Limb (tissue), 2 donors: ENCODE measurements at regions not wholly inside any gene's neighbourhood (a gene's known extent, or its start where the extent isn't known, plus 50 kb on each side); places are given as distances from the start of the nearest gene placed in this dataset.
"Not testable (repeated sequence)": the region's sequence is repeated elsewhere in the genome, so short reads cannot be mapped to it uniquely, and the experiment has no call there.

Source experiments
- DNase-seq, 2 donors: peaks; one replicate each; pipeline ENCODE4 v3.0.0-alpha.2; 2016; ENCODE audit errors: extremely low spot score in 2 of 2

DNA sequence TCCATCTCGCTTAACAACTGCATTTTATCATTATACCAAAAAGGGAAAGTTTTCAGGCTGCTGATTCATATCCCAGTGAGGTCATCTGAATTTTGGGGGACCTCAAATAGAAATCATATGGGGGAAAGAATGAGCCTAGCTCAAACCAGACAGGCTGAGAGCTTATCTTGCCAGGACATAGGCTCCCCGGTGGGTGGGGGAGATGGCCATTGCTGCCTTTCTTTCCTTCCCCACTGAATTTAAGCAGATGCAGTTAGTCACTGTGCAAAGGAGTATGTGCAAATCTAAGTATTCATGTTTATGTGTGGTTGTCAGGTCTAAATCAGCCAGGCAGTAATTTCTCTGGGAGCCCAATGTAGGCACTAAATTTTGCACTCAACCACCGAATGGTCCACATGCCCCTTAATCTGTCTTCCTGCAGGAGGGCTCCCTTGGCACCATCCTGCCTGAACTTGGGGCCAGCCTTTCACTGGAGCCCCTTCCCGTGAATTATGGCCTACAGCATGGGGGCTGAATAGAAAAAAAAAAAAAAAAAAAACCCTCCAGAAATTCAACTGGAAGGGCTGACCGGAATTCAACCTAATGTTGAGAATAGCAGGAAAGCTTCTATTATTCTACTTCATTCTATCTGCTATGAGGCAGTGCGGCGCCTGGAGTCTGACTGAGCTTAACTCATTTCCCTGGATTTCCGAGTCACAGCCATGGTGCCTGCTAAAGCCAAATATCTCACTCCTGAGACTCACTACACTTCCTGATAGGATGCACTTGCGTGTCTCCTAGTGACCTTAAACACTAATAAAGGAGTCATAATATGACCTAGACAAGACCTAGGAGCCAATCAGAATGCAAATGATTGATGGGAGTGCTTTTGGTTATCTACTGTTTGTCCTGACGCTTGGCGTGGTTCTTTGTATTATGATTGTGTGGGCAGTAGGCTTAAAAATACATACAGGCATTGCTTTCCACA is 161.5 kb upstream of the HEY2 start:
- DNase-seq: no peak

DNA sequence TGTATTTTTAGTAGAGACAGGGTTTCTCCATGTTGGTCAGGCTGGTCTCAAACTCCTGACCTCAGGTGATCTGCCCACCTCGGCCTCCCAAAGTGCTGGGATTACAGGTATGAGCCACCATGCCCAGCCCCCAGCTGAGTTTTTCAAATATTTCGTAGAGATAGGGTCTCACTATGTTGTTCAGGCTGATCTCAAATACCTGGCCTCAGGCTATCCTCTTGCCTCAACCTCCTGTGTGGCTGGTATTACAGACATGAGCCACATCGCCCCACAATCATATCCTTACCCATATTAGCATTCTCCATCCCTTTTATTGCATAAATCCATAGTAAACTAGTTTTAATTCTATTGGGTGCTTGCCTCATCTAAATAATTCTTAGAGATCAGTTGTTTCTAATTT is 157.6 kb upstream of the HEY2 start:
- DNase-seq: not testable (repeated sequence)

- DNase-seq: no peak
These were observed 155.7 kb upstream of the HEY2 start for GRCh38 chr6:125593746-125594145.

DNA sequence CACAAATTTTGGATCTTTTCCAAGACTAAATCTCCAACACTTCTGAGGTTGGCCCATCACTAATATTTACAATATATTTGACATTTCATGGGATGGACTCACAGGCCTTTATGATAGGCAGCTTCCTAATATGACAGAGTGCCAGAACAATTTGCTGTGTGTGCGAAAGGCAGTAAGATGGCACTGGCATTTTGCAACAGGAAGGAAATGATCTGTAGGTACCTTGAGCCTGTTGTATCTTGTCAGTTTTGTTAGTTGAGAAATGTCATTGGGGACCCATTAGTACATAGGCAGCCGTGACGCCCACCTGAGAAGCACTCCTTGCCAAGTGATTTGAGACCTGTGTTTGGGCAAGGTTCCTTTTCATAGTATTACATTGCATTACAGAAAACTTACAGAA is 153.4 kb upstream of the HEY2 start:
- DNase-seq: no peak

- peak; percentile 33 to 50 for DNase-seq
These were observed 151.8 kb upstream of the HEY2 start for GRCh38 chr6:125597411-125598253.

DNA sequence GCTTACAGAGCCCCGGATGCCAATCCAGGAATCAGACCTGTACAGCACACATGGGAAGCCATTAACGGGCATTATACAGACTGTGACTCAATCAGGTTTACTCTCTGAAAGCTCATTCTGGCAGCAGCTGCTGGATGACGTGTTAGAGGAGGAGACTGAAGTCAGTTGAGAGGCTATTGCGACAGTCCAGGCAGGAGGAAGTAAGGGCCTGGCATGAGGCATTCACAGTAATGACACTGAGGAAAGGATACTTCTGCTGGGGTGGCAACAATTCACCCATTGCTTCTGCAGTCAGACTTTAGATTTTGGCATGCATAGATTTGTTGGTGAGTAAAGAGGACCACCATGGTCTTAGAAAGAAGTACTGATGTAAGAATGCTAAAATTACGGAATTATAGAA is 151.0 kb upstream of the HEY2 start:
- peak; percentile 38 to 58 for DNase-seq

DNA sequence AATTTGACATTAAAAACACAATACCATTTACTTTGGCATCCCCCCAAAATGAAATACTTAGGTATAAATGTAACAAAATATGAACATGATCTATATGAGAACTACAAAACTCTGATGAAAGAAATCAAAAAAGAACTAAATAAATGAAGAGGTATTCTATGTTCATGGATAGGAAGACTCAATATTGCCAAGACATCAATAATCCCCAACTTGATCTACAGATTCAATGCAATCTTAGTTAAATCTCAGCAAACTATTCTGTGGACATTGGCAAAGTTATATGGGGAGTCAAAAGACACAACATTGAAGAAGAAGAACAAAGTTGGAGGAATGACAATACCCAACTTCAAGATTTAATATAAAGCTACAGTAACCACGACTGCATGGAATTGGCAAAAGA is 145.2 kb upstream of the HEY2 start:
- no peak for DNase-seq

DNA sequence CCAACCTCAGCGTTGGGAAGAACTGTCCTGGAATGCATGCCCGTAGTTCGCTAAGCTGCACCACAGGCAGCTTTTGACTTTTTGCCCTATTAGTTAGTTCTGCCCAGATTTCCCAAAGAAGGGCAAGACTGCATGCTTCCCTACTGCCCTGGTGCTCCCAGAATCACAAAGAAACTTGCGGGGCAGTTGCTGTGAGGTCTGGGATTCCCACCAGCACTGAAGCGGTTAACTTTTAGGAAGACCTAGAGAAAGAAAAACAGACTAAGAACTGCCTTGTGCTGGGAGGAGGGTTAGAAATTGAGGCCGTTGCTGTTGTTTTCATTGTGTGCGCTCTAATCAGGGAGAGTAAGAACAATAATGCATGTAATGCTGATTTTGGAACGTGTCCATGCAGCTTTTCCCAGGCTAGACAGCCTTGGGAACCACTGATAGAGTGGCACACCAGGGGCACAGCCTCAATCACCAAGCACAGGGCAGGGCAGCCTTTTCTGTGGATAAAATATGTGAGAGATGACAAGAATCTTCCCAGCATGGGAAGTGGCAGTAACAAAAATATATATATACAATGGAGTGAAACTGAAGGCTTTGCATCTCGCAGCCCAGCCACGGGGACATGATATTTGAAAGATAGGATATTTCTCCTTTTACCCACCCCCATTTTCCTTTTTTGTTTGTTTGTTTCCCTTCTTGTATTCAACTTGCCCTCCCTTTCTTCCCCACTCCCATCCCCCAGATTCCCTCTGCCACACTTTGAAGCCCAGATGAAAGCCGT is 137.7 kb upstream of the HEY2 start:
- peak; percentile 47 to 53 for DNase-seq

- no peak for DNase-seq
These were observed 137.0 kb upstream of the HEY2 start for GRCh38 chr6:125612345-125612846.

DNA sequence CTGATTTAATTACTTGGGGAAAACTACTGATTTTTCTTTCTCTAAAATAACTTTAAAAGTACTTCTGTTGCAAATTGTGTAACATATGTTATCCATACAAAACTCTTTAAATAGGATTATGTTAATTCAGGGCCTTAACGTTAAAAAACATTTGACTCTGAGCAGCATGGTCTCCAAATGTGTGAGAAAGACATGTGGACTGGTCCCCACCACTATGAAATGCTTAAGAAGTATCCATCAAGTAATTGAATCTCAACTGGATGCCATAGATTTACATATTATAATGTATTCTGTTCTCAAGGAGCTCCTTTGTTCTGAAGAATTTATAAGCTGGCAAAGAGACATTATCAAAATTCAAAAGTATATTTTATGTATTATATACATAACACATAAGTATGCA is 130.8 kb upstream of the HEY2 start:
- no peak for DNase-seq

DNA sequence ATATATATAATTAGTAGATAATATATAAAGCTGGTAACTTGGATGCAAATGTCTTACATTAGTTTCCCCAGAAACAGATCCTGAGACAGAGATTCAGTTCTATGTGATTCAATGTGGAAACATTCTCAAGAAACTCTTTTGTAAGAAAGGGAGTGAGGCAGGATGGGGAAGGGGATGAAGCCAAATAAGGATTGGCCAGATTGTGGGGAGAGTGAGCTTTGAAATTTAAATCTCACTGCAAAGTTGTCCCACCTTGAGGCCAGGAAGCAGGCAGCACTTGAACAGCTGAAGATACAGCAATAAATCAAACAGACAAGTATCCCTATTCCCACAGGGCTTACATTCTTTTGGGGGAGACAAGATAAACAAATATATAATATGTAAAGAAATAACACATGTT is 126.3 kb upstream of the HEY2 start:
- DNase-seq: no peak

DNA sequence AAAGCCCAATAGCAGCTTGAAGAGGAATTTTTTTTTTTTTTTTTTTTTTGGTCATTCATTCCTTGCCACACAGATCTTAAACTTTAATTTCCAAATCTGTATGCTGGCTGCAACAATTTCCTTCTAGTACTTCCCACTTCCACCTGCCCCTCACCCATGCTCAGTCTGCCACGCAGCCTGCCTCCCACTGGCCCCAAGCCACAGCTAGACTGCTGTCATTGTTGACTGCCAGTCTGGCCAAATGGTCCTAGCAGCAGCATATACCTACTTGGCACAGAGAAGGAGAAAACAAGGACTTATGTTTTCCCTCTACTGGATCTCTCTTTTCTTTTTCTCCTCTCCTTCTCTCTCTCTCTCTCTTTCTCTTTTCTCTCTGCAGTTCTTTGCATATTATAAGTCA is 118.3 kb upstream of the HEY2 start:
- no peak for DNase-seq

GRCh38 chr6:125636011-125636410 is 113.4 kb upstream of the HEY2 start:
- DNase-seq: not testable (repeated sequence)

GRCh38 chr6:125636671-125637070 is 112.8 kb upstream of the HEY2 start:
- DNase-seq: no peak

DNA sequence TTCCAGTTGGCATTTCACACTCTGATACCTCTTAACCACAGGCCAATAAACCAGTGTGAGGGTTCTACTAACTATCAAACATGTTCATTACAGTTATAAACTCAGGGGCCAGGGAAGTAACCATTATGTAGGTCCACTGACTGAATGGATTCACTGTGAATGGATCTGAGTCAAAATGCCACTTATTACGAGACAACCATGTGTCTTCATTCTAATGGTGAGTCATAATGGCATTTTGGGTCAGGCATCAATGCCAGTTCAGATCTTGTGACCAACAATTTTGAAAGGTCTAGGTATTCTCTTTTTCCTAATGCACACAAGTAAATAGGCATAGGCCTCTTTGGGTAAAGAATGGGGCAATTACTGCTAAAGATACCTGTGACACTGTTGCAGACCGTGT is 112.2 kb upstream of the HEY2 start:
- no peak for DNase-seq

DNA sequence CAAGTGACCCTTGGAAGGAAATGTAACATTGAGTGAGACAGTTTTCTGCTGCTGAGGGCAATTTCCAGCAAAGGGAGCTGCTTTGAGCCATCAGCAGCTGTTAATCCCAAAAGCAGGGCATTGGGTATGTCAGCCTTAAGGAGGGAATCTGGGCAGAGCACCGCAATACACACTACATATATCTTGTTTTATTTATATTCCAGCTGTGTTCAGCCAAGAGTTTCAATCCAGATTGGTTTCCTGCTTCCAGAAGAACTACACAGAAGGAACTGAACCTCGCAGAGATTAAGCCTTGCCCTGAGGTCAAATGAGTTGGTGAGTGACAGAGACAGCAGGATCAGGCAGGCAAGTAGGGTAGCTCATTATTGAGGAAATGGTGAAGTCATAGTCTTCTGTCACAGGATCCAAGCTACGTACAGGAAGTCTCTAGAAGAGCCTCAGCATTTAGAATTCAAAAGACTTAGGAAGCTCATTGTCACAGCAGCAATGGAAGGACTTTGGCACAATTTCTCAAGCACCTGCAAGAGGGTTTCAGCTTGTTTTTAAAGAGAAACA is 109.9 kb upstream of the HEY2 start:
- peak in 1 of 2 donors; percentile 24 for DNase-seq

DNA sequence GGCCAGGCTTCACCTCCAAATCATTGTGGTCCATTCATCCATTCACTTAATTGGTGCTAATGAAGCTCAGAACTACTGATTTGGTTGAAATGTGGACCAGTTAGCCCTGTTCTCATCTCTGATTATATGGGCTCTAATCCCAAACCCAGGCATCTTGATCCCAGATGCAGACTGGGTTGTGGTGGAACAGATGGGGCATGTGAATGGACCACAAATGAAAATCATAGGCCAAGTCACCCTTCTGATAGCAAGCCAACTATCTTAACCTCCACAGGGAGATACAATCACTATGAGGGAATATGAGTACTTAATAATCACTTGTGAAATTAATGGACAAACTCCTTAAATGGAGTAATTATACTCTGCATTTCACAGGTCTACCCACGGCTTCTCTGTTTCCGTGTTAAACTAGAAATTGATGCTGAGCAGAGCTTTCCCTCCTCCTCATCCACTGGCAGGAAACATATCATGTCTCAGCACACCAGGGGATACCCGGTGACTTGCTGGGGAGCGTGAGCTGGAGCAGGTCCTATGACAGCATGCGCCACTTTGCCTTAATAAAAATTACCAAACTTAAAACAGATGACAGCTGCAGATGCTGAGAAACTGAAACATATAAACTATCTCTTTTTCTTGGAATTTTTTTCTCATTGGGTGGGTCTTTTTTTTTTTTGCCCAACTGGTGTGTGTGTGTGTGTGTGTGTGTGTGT is 108.8 kb upstream of the HEY2 start:
- DNase-seq: no peak

GRCh38 chr6:125643967-125644661 is 105.3 kb upstream of the HEY2 start:
- DNase-seq: not testable (repeated sequence)

- no peak for DNase-seq
These were observed 102.0 kb upstream of the HEY2 start for GRCh38 chr6:125647391-125647790.

DNA sequence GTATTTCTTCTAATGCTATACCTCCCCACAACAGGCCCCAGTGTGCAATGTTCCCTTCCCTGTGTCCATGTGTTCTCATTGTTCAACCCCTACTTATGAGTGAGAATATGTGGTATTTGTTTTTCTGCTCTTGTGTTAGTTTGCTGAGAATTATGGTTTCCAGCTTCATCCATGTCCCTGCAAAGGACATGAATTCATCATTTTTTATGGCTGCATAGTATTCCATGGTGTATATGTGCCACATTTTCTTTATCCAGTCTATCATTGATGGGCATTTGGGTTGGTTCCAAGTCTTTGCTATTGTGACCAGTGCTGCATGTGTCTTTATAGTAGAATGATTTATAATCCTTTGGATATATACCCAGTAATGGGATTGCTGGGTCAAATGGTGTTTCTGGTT is 95.7 kb upstream of the HEY2 start:
- not testable (repeated sequence) for DNase-seq
